H7 (cell line): ENCODE measurements at regions not wholly inside any gene's neighbourhood (a gene's known extent, or its start where the extent isn't known, plus 50 kb on each side); places are given as distances from the start of the nearest gene placed in this dataset.
A peak's percentile ranks its signal among the peaks of the same experiment; 100 is the strongest.

Experiments used
- DNase-seq: peaks from one replicate; pipeline ENCODE4 v3.0.0; 2012
- H3K27me3 ChIP-seq: 2 replicates; pipeline ENCODE4 v1.6.0; 2011; ENCODE audit warnings: mild to moderate bottlenecking, low read length; ENCODE audit not compliant: control insufficient read depth, insufficient read depth
- H3K36me3 ChIP-seq: replicated peaks from 2 replicates; pipeline ENCODE4 v1.5.1; 2011; ENCODE audit warnings: low read length; ENCODE audit not compliant: control insufficient read depth, insufficient read depth
- H3K4me3 ChIP-seq: 2 replicates; pipeline ENCODE4 v1.5.1; 2011; ENCODE audit warnings: low read depth, mild to moderate bottlenecking, control low read depth, low read length, moderate library complexity; ENCODE audit not compliant: insufficient read depth

GRCh38 chr21:25366116-25366515 lies 241.2 kb downstream of the MRPL39 start:
- H3K27me3 ChIP-seq = no peaks in the 10 kb centered on the region
- DNase-seq = no peak
- no peak overlapping the region for H3K4me3 ChIP-seq
- H3K36me3 ChIP-seq = no peaks in the 10 kb centered on the region

- H3K4me3 ChIP-seq = no peak overlapping the region
- H3K27me3 ChIP-seq = no peaks in the 10 kb centered on the region
- no peaks in the 10 kb centered on the region for H3K36me3 ChIP-seq
- no peak for DNase-seq
Measured at GRCh38 chr21:25362375-25363267, 244.7 kb downstream of the MRPL39 start.

- DNase-seq = no peak
- no peaks in the 10 kb centered on the region for H3K36me3 ChIP-seq
- no peaks in the 10 kb centered on the region for H3K27me3 ChIP-seq
- H3K4me3 ChIP-seq = no peak overlapping the region
Measured at GRCh38 chr21:25361765-25362164, 245.5 kb downstream of the MRPL39 start.

GRCh38 chr21:25361097-25361496 lies 246.2 kb downstream of the MRPL39 start:
- DNase-seq = no peak
- H3K4me3 ChIP-seq = no peak overlapping the region
- H3K27me3 ChIP-seq = no peaks in the 10 kb centered on the region
- no peaks in the 10 kb centered on the region for H3K36me3 ChIP-seq

- Histone ChIP-seq H3K36me3 (no peaks in the 10 kb centered on the region), H3K27me3 (no peaks in the 10 kb centered on the region), H3K4me3 (no peak overlapping the region)
- DNase-seq = no peak
Measured at GRCh38 chr21:25360593-25360992, 246.7 kb downstream of the MRPL39 start.

GRCh38 chr21:25359724-25360123 lies 247.6 kb downstream of the MRPL39 start:
- no peak overlapping the region for H3K4me3 ChIP-seq

GRCh38 chr21:25350056-25350455 lies 257.2 kb downstream of the MRPL39 start:
- Histone ChIP-seq H3K27me3 (no peaks in the 10 kb centered on the region), H3K36me3 (no peaks in the 10 kb centered on the region), H3K4me3 (no peak overlapping the region)
- DNase-seq = peak; percentile 23

More at GRCh38 chr21:25359724-25360123, 247.6 kb downstream of the MRPL39 start:
- DNase-seq = no peak
- H3K36me3 ChIP-seq = no peaks in the 10 kb centered on the region
- no peaks in the 10 kb centered on the region for H3K27me3 ChIP-seq

GRCh38 chr21:25343774-25344545 lies 263.3 kb downstream of the MRPL39 start:
- Histone ChIP-seq H3K4me3 (no peak overlapping the region), H3K36me3 (no peaks in the 10 kb centered on the region), H3K27me3 (no peaks in the 10 kb centered on the region)
- no peak for DNase-seq

GRCh38 chr21:25342816-25343215 lies 264.5 kb downstream of the MRPL39 start:
- DNase-seq = no peak
- Histone ChIP-seq H3K36me3 (no peaks in the 10 kb centered on the region), H3K27me3 (no peaks in the 10 kb centered on the region), H3K4me3 (no peak overlapping the region)

GRCh38 chr21:25341981-25342380 lies 265.3 kb downstream of the MRPL39 start:
- DNase-seq = no peak
- no peaks in the 10 kb centered on the region for H3K36me3 ChIP-seq
- H3K27me3 ChIP-seq = no peaks in the 10 kb centered on the region
- H3K4me3 ChIP-seq = no peak overlapping the region

- no peak for DNase-seq
- no peaks in the 10 kb centered on the region for H3K36me3 ChIP-seq
Measured at GRCh38 chr21:25338415-25338814, 268.9 kb downstream of the MRPL39 start.

GRCh38 chr21:25334046-25334730 lies 273.1 kb downstream of the MRPL39 start:
- Histone ChIP-seq H3K4me3 (no peak overlapping the region), H3K27me3 (no peaks in the 10 kb centered on the region), H3K36me3 (no peaks in the 10 kb centered on the region)
- DNase-seq = no peak

More at GRCh38 chr21:25338415-25338814, 268.9 kb downstream of the MRPL39 start:
- Histone ChIP-seq H3K4me3 (no peak overlapping the region), H3K27me3 (no peaks in the 10 kb centered on the region)

GRCh38 chr21:25331286-25331685 lies 276.0 kb downstream of the MRPL39 start:
- DNase-seq = no peak
- Histone ChIP-seq H3K27me3 (no peaks in the 10 kb centered on the region), H3K4me3 (no peak overlapping the region), H3K36me3 (no peaks in the 10 kb centered on the region)

GRCh38 chr21:25330266-25330665 lies 277.0 kb downstream of the MRPL39 start:
- no peak for DNase-seq
- H3K4me3 ChIP-seq = no peak overlapping the region
- H3K36me3 ChIP-seq = no peaks in the 10 kb centered on the region
- H3K27me3 ChIP-seq = no peaks in the 10 kb centered on the region
